B cell (primary cell): ENCODE measurements at regions not wholly inside any gene's neighbourhood (a gene's known extent, or its start where the extent isn't known, plus 50 kb on each side); places are given as distances from the start of the nearest gene placed in this dataset.

Experiments used
- ATAC-seq: fragments of 200-7000 bp; cut with Tn5 transposase; one replicate; pipeline ENCODE4 v1.10.0; 2021; ENCODE audit warnings: low read depth, mild to moderate bottlenecking, moderate number of reproducible peaks, moderate library complexity
- CTCF ChIA-PET: fragments of 350-600 bp; sonication (Branson Sonifier 250); formaldehyde crosslinking; loops from one replicate; lab custom pipeline; 2021; ENCODE audit warnings: antibody characterized with exemption, inconsistent platforms; lab: Charles Lee
- POLR2A ChIA-PET: fragments of 350-600 bp; sonication (Branson Sonifier 250); formaldehyde crosslinking; loops from one replicate; lab custom pipeline; 2021; ENCODE audit warnings: antibody characterized with exemption; lab: Charles Lee
- DNase-seq: peaks from one replicate; pipeline ENCODE4 v3.0.0; 2013
- H2AFZ ChIP-seq: 2 replicates; pipeline ENCODE4 v1.6.1; 2012; ENCODE audit warnings: mild to moderate bottlenecking, low read depth, low read length; ENCODE audit not compliant: insufficient read depth, poor library complexity, severe bottlenecking
- H3K27ac ChIP-seq, 2 donors: 1 replicate in 1 of 2; 2 replicates in 1 of 2; pipeline ENCODE4 v1.5.1; 2012 to 2013; ENCODE audit warnings: low read length in 2 of 2, mild to moderate bottlenecking in 2 of 2, moderate library complexity in 1 of 2
- H3K27me3 ChIP-seq, 4 experiments: fragments of 200-600 bp in 1 of 4; sonication (generic) in 1 of 4; replicated peaks in 1 of 4; 1 replicate in 2 of 4; 2 replicates in 2 of 4; pipeline versions ENCODE4 v1.6.1 to v1.7.0; 2013 to 2016; ENCODE audit warnings: low read length in 3 of 4, mild to moderate bottlenecking in 2 of 4, mixed read lengths in 1 of 4, moderate library complexity in 1 of 4; ENCODE audit not compliant: insufficient read depth in 4 of 4, control insufficient read depth in 3 of 4; ENCODE audit errors: control extremely low read depth in 1 of 4
- H3K36me3 ChIP-seq, 2 experiments: replicated peaks in 1 of 2; 1 replicate in 1 of 2; 2 replicates in 1 of 2; pipeline versions ENCODE4 v1.6.1 to v1.7.1; 2013; ENCODE audit warnings: low read length in 1 of 2; ENCODE audit not compliant: insufficient read depth in 2 of 2, control insufficient read depth in 1 of 2; ENCODE audit errors: control extremely low read depth in 1 of 2, extremely low read depth in 1 of 2
- H3K4me1 ChIP-seq, 2 donors: fragments of 200-600 bp in 1 of 2; sonication (generic) in 1 of 2; 1 replicate in 1 of 2; 2 replicates in 1 of 2; pipeline versions ENCODE4 v1.5.1 to v1.6.1; 2013 to 2017; ENCODE audit warnings: low read length in 2 of 2; ENCODE audit not compliant: control insufficient read depth in 2 of 2, insufficient read depth in 2 of 2
- H3K4me2 ChIP-seq: replicated peaks from 2 replicates; pipeline ENCODE3; 2012; ENCODE audit warnings: mild to moderate bottlenecking, low read depth, low read length; ENCODE audit not compliant: poor library complexity, severe bottlenecking
- H3K4me3 ChIP-seq, 5 experiments: fragments of 200-600 bp in 1 of 5; sonication (generic) in 1 of 5; 1 replicate in 3 of 5; 2 replicates in 2 of 5; pipeline versions ENCODE4 v1.5.1 to v1.7.0; 2011 to 2016; ENCODE audit warnings: low read length in 4 of 5, mild to moderate bottlenecking in 4 of 5, low read depth in 2 of 5, control low read depth in 1 of 5, moderate library complexity in 1 of 5; ENCODE audit not compliant: insufficient read depth in 1 of 5; ENCODE audit errors: control extremely low read depth in 1 of 5, extremely low read depth in 1 of 5
- H3K79me2 ChIP-seq: fragments of 200-600 bp; sonication (generic); one replicate; pipeline ENCODE4 v1.6.0; 2016; ENCODE audit warnings: low read length; ENCODE audit not compliant: control insufficient read depth, insufficient read depth
- H3K9ac ChIP-seq: fragments of 200-600 bp; sonication (generic); 2 replicates; pipeline ENCODE4 v1.6.1; 2017; ENCODE audit warnings: mild to moderate bottlenecking, low read length, moderate library complexity
- H3K9me3 ChIP-seq, 3 donors: one replicate each; pipeline versions ENCODE4 v1.6.1 to v1.7.1; 2013; ENCODE audit warnings: low read length in 2 of 3; ENCODE audit not compliant: control insufficient read depth in 2 of 3, insufficient read depth in 1 of 3; ENCODE audit errors: control extremely low read depth in 1 of 3
- H4K20me1 ChIP-seq: 2 replicates; pipeline ENCODE4 v1.6.0; 2012; ENCODE audit warnings: mild to moderate bottlenecking, low read length; ENCODE audit not compliant: insufficient read depth, control insufficient read depth, poor library complexity, severe bottlenecking
- H3K27ac Mint-ChIP-seq: one replicate; pipeline ENCODE4 v1.8.0; 2021; ENCODE audit warnings: mixed read lengths
- H3K27me3 Mint-ChIP-seq: one replicate; pipeline ENCODE4 v1.8.0; 2021; ENCODE audit warnings: mixed read lengths
- H3K4me1 Mint-ChIP-seq: one replicate; pipeline ENCODE4 v1.8.0; 2021; ENCODE audit warnings: mixed read lengths
- H3K4me3 Mint-ChIP-seq: one replicate; pipeline ENCODE4 v1.8.0; 2021; ENCODE audit warnings: mixed read lengths
- H3K9me3 Mint-ChIP-seq: one replicate; pipeline ENCODE4 v1.8.0; 2022; ENCODE audit warnings: mixed read lengths; ENCODE audit not compliant: insufficient read depth
- CTCF ChIP-seq: fragments of 200-600 bp; IDR thresholded peaks from one replicate; pipeline ENCODE4 v1.8.0; 2022; ENCODE audit warnings: antibody characterized with exemption, mild to moderate bottlenecking
- EZH2 ChIP-seq: IDR thresholded peaks from 2 replicates; pipeline ENCODE4 v1.6.1; 2012; ENCODE audit warnings: borderline replicate concordance, low read depth, mild to moderate bottlenecking, moderate library complexity, low read length; ENCODE audit not compliant: insufficient read depth, poor library complexity, severe bottlenecking
- WGBS: methylation state at CpG from one replicate; pipeline ENCODE4 v1.1.5; 2013; ENCODE audit warnings: missing lambda C conversion rate; ENCODE audit not compliant: insufficient coverage; 5-methylcytosine and 5-hydroxymethylcytosine counted together
- intact Hi-C: fragments of 100-400 bp; cut with micrococcal nuclease; formaldehyde crosslinking; loops from one replicate; pipeline ENCODE4 v1.10.0; 2022

- peaks cover 0 to 21% (median 5%) of the 10 kb centered on the region in 4 experiments for H3K27me3 ChIP-seq
- H3K79me2 ChIP-seq, result no peaks in the 10 kb centered on the region
- no peak overlapping the region for H3K9ac ChIP-seq
- ATAC-seq, result no peak
- CTCF ChIA-PET, result interaction anchor here (1.4 kb wide), 1 partner anchor 239 kb away, joined by 3 read pairs; no protein-coding TSS in a partner anchor
- no peaks in the 10 kb centered on the region for H3K9me3 Mint-ChIP-seq
- H3K4me1 ChIP-seq, result no peaks in the 10 kb centered on the region
- no peak for TF ChIP-seq EZH2
- TF ChIP-seq CTCF, result no peak
- no peak overlapping the region for H2AFZ ChIP-seq
- H3K4me3 Mint-ChIP-seq, result no peak overlapping the region
- H3K36me3 ChIP-seq, result no peaks in the 10 kb centered on the region
- POLR2A ChIA-PET, result no interaction called here
- no peaks in the 10 kb centered on the region for H4K20me1 ChIP-seq
- peaks cover 34% of the 10 kb centered on the region for H3K27me3 Mint-ChIP-seq
- intact Hi-C loops, result no loop called here
- peaks cover 2% of the 10 kb centered on the region for H3K4me1 Mint-ChIP-seq
- H3K27ac ChIP-seq, result no peak overlapping the region
- H3K4me2 ChIP-seq, result no peak overlapping the region
- no peak overlapping the region for H3K4me3 ChIP-seq
- WGBS, result 93% methylated on average over 5 of the region's 5 CpGs
- no peak overlapping the region for H3K27ac Mint-ChIP-seq
- DNase-seq, result no peak
- H3K9me3 ChIP-seq, result no peaks in the 10 kb centered on the region
Observed at GRCh38 chr2:234374736-234375135, 122.1 kb downstream of the ARL4C start.

- DNase-seq, result no peak
- ChIA-PET POLR2A (no interaction called here), CTCF (interaction anchor here (1.0 to 1.4 kb wide), 2 partner anchors 170 to 239 kb away, joined by 3 read pairs; no protein-coding TSS in a partner anchor)
- Histone ChIP-seq H3K27ac (no peak overlapping the region), H3K79me2 (no peaks in the 10 kb centered on the region), H3K9me3 (no peaks in the 10 kb centered on the region), H3K4me1 (no peaks in the 10 kb centered on the region), H3K4me2 (no peak overlapping the region), H3K4me3 (no peak overlapping the region), H3K9ac (no peak overlapping the region), H3K27me3 (peaks cover 0 to 16% (median 5%) of the 10 kb centered on the region in 4 experiments), H3K36me3 (no peaks in the 10 kb centered on the region), H2AFZ (no peak overlapping the region), H4K20me1 (no peaks in the 10 kb centered on the region)
- 94% methylated on average over 8 of the region's 8 CpGs for WGBS
- Mint-ChIP-seq H3K4me1 (peaks cover under 1% of the 10 kb centered on the region), H3K9me3 (no peaks in the 10 kb centered on the region), H3K27me3 (peaks cover 30% of the 10 kb centered on the region), H3K4me3 (no peak overlapping the region), H3K27ac (no peak overlapping the region)
- intact Hi-C loops, result no loop called here
- no peak for ATAC-seq
- TF ChIP-seq EZH2, result no peak
- no peak for TF ChIP-seq CTCF
Observed at GRCh38 chr2:234374150-234374508, 122.8 kb downstream of the ARL4C start.
